Neural progenitor cell (in vitro differentiated cells): ENCODE measurements at regions not wholly inside any gene's neighbourhood (a gene's known extent, or its start where the extent isn't known, plus 50 kb on each side); places are given as distances from the start of the nearest gene placed in this dataset.

ENCODE experiments used
- EZH2 ChIP-seq: fragments of 200-600 bp; sonication (generic); IDR thresholded peaks from 2 replicates; pipeline ENCODE4 v1.6.1; 2017; ENCODE audit warnings: antibody characterized with exemption, mild to moderate bottlenecking, moderate library complexity
- TF ChIP-seq, protein P1 (sequence below): fragments of 200-600 bp; sonication (generic); IDR thresholded peaks from 2 replicates; pipeline ENCODE4 v1.5.1; 2017; ENCODE audit warnings: antibody characterized with exemption, mild to moderate bottlenecking

DNA sequence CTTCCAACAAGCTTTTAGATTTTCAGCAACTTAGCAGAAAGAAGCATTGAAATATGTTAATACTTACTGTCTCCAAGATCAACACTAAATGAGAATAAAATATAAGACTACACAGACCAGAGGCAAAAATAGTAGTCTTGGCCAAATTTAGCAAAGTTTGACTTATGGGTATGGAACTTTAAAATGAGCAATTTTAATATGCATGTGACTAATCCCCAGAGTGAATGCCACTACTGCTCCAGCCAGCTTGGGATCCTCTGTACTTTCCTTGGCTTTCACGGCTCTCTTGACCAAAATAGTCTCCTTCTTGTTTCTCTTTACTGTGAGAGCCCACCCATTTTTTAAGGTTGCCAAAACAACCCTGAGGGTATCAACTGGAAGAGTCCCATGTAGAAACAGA is 148.0 kb upstream of the GRIA1 start:
- no peak for TF ChIP-seq EZH2
- TF ChIP-seq, protein P1, sequence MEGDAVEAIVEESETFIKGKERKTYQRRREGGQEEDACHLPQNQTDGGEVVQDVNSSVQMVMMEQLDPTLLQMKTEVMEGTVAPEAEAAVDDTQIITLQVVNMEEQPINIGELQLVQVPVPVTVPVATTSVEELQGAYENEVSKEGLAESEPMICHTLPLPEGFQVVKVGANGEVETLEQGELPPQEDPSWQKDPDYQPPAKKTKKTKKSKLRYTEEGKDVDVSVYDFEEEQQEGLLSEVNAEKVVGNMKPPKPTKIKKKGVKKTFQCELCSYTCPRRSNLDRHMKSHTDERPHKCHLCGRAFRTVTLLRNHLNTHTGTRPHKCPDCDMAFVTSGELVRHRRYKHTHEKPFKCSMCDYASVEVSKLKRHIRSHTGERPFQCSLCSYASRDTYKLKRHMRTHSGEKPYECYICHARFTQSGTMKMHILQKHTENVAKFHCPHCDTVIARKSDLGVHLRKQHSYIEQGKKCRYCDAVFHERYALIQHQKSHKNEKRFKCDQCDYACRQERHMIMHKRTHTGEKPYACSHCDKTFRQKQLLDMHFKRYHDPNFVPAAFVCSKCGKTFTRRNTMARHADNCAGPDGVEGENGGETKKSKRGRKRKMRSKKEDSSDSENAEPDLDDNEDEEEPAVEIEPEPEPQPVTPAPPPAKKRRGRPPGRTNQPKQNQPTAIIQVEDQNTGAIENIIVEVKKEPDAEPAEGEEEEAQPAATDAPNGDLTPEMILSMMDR, result no peak
